NK-92 treated with Interleukin-12 subunit alpha and Interleukin-12 subunit beta, amount 100 ng/mL, for 24 hours (cell line): ENCODE measurements at regions not wholly inside any gene's neighbourhood (a gene's known extent, or its start where the extent isn't known, plus 50 kb on each side); places are given as distances from the start of the nearest gene placed in this dataset.
"Not testable (repeated sequence)": the region's sequence is repeated elsewhere in the genome, so short reads cannot be mapped to it uniquely, and the experiment has no call there.

ENCODE experiments used
- DNase-seq: peaks from one replicate; lab custom pipeline; 2025; lab: John Stamatoyannopoulos, UW

- no peak for DNase-seq
Observed at GRCh38 chr2:106009096-106009495, 185.0 kb downstream of the UXS1 start.

DNA sequence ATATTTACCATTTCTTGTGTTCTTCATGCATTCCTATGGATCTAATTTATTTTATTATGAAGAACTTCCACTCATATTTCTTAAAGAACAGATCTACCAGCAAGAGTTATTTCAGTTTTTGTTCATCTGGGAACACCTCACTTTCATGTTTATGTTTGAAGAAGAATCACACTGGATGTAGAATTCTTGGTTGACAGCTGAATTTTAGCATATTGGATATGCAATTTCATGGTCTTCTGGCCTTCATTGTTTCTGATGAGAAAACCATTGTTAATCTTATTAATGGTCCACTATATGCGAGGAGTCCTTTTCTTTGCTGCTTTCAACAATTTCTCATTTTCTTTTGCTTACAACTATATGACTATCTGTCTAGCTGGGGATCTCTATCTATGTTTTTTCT lies 189.2 kb downstream of the UXS1 start:
- DNase-seq: no peak

DNA sequence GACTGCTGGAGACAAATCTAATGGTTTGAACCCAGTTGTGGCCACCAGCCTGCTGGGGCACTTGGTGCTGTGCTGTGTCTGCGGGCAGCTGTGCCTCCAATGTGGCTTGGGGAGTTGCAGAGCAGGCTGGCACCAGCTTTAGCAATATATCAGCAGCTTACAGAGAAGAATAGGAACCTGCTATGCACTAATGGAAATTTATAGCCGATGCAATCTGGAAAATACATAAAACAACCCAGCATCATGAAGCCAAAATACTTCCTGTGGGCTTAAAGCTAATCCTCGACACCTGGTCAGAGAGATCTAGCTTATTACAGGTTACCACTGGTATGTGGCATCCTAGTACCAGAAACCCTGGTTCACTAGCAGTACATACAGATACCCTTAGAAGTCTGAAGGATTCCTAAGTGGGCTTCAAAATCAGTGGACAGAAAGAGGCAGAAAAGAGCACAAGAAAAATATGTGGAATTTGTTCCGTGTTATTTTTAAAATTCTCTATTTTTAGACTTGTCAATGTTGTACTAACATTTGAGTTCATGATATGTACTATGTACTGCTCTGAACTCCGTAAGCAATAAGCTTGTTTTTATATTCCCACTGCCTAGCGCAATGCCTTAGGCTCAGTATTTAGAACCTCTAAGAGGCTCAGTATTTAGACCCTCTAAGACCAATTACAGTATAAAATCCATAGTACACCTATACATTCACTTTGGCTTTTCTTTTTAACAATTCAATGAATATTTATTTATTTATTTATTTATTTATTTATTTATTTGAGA lies 194.7 kb downstream of the UXS1 start:
- DNase-seq: no peak

- DNase-seq: no peak
Observed at GRCh38 chr2:105997711-105998110, 196.4 kb downstream of the UXS1 start.

GRCh38 chr2:105990624-105991023 lies 203.5 kb downstream of the UXS1 start:
- DNase-seq: no peak

- not testable (repeated sequence) for DNase-seq
Observed at GRCh38 chr2:105989803-105990202, 204.3 kb downstream of the UXS1 start.

- no peak for DNase-seq
Observed at GRCh38 chr2:105989070-105989469, 205.0 kb downstream of the UXS1 start.

- DNase-seq: no peak
Observed at GRCh38 chr2:105977807-105978206, 216.3 kb downstream of the UXS1 start.

GRCh38 chr2:105977212-105977611 lies 216.9 kb downstream of the UXS1 start:
- DNase-seq: no peak

GRCh38 chr2:105974812-105975211 lies 219.3 kb downstream of the UXS1 start:
- no peak for DNase-seq

- DNase-seq: no peak
Observed at GRCh38 chr2:105972927-105973326, 221.2 kb downstream of the UXS1 start.

DNA sequence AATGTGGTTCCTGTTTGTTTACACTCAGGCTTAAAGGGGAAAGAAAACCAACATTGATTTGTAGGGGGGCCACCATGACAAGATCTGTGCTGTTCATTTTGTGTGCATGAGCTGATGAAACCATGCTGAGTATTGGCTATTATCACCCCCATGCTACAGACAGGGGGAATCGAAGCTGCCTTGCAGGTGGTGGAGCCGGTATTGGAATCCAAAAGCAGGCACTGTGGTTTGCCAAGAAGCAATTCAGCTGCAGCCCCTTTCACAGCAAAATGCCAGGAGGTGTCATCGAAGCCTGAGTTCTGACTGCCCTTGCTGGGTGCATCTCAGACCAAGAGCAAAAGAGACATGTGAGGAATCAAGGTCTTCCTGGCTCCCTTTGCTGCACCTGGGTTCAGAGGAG lies 221.9 kb downstream of the UXS1 start:
- DNase-seq: no peak

DNA sequence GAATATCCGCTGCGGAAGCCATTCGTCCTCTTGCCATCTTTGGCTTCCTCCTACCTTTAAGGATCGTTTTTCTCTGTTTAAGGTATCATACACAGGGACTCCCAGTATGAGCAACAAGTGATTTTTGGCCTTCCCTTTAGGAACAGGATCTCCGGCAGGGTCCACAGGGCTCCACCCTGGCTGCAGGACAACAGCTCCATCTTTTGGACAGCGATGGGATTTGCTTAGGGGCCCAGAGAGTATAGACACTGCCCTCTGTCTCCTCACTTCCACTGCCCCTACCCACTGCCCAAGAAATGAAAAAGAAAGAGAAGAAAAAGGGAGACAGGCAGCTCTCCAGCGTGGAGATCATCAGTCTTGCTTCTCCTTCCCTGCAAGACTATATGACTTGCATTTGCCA lies 224.5 kb downstream of the UXS1 start:
- no peak for DNase-seq

DNA sequence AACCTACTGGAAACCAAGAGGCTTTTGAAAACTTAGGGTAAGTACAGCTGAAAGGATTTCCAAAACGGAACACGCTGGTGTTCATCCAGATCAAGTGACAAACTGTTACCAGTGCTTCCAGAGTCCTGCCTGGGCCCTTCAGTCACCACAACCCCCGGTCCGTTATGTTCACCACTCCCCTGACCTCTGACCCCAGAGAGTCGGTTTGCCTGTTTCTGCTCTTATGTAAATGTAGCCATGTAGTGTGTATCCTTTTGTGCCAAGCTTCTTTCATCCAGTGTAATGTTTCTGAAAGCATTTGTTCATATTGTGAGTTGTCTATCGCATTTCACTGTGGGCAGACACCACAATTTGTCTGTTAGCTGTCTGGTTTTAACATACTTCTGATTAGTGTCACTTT lies 217.5 kb downstream of the NCK2 start:
- DNase-seq: no peak

GRCh38 chr2:105961599-105962146 lies 217.0 kb downstream of the NCK2 start:
- no peak for DNase-seq

DNA sequence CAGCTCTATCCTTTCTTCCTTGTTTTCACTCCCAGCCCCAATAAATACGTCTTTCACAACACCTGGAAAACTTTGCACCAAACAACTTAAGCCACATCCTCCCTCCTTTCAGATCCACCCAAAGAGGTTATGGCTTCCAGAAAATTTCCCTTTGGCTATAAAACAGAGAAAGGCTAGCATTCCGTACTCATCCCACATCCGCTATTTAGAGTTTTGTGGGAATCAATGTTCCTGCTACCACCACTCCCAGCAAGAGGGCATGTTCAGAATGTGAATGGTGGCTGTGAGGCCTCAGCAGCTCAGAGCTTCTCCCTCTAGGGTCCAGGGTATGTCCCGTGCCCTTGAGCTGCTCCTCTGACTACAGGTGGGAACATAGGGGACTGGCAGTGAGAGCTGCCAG lies 214.6 kb downstream of the NCK2 start:
- DNase-seq: no peak

DNA sequence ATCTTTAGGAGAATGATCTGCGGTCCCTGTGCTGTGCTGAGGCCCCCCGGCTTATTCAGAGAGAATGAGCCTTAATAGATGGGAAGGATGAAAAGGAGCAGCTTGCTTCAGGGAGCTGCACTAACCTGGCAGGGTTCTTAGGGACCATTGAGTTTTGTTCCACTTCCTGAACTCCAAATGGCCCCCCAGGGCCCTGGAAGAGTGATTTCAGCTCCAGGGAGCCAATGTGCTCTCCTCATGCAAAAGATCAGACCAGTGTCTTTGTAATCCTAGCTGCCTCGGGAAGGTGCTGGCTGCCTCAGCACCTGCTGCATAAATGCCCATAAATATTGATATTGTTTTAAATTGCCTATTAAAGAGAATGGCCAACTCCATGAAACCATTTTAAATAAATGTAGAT lies 210.2 kb downstream of the NCK2 start:
- DNase-seq: no peak

- no peak for DNase-seq
Observed at GRCh38 chr2:105953942-105954341, 209.2 kb downstream of the NCK2 start.

DNA sequence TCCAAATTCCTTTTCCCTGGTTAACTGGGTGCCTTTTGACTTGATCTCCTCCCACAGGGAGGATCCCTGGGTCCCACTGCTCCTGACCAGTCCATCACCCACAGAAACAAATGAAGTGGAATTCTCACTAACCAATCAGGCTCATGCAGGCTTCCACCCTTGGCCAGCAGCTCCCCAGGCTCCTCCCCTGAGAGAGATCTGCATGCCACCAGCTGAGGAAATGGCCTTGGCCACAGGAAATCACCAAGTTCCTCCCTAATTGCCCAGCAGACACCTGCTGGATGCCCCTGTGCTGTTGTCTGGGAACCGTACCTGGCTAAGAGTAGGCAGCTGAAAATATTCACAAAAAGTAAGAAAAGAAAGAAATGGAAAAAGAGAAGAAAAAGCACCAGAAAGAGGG lies 207.4 kb downstream of the NCK2 start:
- no peak for DNase-seq

GRCh38 chr2:105951384-105951694 lies 206.6 kb downstream of the NCK2 start:
- DNase-seq: no peak

DNA sequence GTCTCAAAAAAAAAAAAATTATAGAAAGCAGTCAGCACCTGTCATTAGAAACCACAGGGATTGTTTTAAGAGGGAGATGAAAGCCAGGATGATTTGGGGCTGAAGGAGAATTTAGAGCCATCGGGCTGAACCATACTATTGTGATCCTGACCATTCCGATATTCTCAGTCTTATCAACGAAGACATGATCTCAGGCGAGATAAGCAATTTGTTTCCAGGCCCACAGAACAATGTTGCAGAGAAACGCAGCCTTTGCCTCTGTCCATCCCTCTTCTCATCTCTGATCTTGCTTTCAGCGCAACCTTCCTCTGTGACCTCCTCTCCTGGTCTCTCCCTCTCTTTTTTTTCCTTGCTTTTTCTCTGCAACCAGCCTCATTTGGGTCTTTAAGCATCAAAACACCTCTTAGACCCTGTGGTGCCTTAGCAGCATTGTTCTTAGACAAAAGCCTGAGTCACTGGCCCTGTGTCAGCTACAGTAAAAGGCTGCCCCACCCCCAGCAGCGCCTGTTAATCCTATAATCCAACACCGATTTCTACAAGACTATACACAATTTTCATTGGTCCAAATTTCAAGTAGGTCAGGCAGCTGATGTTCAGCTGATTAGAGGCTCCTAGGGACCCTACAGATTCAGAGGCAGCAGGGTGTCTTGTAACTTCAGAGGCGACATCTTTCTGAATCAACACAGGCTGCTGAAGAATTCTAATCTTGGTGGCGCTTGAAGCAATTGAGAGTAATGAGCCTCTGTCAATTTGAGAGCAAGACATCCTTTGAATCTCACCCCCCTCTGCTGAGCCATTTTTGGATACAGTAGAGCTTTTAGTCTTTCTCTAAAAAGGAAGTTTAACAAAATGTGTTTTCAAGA lies 206.0 kb downstream of the NCK2 start:
- no peak for DNase-seq

DNA sequence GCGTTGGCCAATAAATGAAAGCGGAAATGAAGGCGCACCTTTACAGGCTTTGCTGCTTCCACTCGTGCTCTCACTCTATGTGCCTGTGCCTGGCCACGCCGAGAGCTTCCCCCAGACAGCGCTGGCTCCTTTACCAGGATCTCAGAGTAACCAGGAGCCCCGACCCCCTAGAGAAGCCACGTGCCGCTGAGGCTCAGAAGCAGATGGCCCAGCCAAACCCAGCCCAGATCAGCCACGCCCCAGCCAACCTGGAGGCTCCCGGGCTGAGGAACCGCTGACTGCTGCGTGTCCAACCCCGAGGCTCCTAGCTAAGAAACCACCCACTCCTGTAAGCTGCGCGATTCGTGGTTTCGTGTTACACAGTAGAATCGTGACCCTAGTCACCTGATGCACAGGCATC lies 199.3 kb downstream of the NCK2 start:
- no peak for DNase-seq
